Fibroblast of pulmonary artery (primary cell): ENCODE measurements at regions not wholly inside any gene's neighbourhood (a gene's known extent, or its start where the extent isn't known, plus 50 kb on each side); places are given as distances from the start of the nearest gene placed in this dataset.

ENCODE experiments used
- DNase-seq: peaks from one replicate; pipeline ENCODE4 v3.0.0-alpha.2; 2010; ENCODE audit warnings: low read depth
- H3K4me3 ChIP-seq: replicated peaks from 2 replicates; pipeline ENCODE4 v1.5.1; 2011; ENCODE audit warnings: low read depth, mild to moderate bottlenecking, control low read depth, low read length, moderate library complexity
- CTCF ChIP-seq: IDR thresholded peaks from 2 replicates; pipeline ENCODE4 v1.5.1; 2011; ENCODE audit warnings: mild to moderate bottlenecking, control low read depth, low read length, inconsistent platforms; ENCODE audit errors: missing control alignments

- TF ChIP-seq CTCF: no peak
- no peak overlapping the region for H3K4me3 ChIP-seq
- no peak for DNase-seq
Observed at GRCh38 chr2:45255563-45255962, 246.3 kb upstream of the SIX2 start.

- TF ChIP-seq CTCF: no peak
- H3K4me3 ChIP-seq: no peak overlapping the region
- no peak for DNase-seq
Observed at GRCh38 chr2:45254025-45254424, 244.8 kb upstream of the SIX2 start.

- no peak for TF ChIP-seq CTCF
- H3K4me3 ChIP-seq: no peak overlapping the region
- DNase-seq: no peak
Observed at GRCh38 chr2:45253151-45253550, 243.9 kb upstream of the SIX2 start.

GRCh38 chr2:45250176-45250575 lies 240.9 kb upstream of the SIX2 start:
- no peak for DNase-seq
- TF ChIP-seq CTCF: no peak

GRCh38 chr2:45248214-45248613 lies 239.0 kb upstream of the SIX2 start:
- TF ChIP-seq CTCF: no peak

More at GRCh38 chr2:45250176-45250575, 240.9 kb upstream of the SIX2 start:
- no peak overlapping the region for H3K4me3 ChIP-seq

GRCh38 chr2:45244928-45245327 lies 235.7 kb upstream of the SIX2 start:
- TF ChIP-seq CTCF: no peak
- DNase-seq: no peak

More at GRCh38 chr2:45248214-45248613, 239.0 kb upstream of the SIX2 start:
- no peak for DNase-seq
- no peak overlapping the region for H3K4me3 ChIP-seq

GRCh38 chr2:45242161-45242741 lies 233.0 kb upstream of the SIX2 start:
- TF ChIP-seq CTCF: no peak
- peak; percentile 50 for DNase-seq
- no peak overlapping the region for H3K4me3 ChIP-seq

More at GRCh38 chr2:45244928-45245327, 235.7 kb upstream of the SIX2 start:
- H3K4me3 ChIP-seq: no peak overlapping the region
